Retinal pigment epithelial cell (primary cell): ENCODE measurements at regions not wholly inside any gene's neighbourhood (a gene's known extent, or its start where the extent isn't known, plus 50 kb on each side); places are given as distances from the start of the nearest gene placed in this dataset.

Source experiments
- DNase-seq: peaks from one replicate; pipeline ENCODE4 v3.0.0-alpha.2; 2010; ENCODE audit warnings: low read depth
- H3K4me3 ChIP-seq: 2 replicates; pipeline ENCODE4 v1.5.1; 2011; ENCODE audit warnings: mild to moderate bottlenecking, low read length, control low read depth, moderate library complexity
- TF ChIP-seq, protein P1 (sequence below): conservative IDR thresholded peaks from 2 replicates; pipeline ENCODE4 v1.5.1; 2011; ENCODE audit warnings: low read depth, low read length, control low read depth, inconsistent platforms

DNA sequence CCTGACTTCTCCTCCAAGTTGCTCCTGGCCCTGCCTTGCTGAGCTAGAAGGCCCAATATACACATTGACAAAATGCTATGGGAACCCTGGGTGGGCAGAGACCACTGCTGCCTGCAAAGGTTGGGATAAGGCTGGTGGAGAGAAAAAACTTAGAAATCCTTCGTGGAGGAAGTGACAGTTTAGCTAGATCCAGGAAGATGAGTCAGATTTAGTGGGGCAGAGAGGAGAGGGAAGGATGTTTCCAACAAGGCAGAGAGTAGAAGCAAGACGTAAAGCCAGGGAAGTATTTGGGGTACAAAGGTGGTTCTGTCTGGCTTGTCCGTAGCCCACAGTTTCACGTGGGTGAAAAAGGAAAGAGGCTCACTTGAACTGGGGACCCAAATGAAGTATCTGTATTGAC, 69.0 kb upstream of the CLMN start:
- no peak for DNase-seq
- TF ChIP-seq, protein P1, sequence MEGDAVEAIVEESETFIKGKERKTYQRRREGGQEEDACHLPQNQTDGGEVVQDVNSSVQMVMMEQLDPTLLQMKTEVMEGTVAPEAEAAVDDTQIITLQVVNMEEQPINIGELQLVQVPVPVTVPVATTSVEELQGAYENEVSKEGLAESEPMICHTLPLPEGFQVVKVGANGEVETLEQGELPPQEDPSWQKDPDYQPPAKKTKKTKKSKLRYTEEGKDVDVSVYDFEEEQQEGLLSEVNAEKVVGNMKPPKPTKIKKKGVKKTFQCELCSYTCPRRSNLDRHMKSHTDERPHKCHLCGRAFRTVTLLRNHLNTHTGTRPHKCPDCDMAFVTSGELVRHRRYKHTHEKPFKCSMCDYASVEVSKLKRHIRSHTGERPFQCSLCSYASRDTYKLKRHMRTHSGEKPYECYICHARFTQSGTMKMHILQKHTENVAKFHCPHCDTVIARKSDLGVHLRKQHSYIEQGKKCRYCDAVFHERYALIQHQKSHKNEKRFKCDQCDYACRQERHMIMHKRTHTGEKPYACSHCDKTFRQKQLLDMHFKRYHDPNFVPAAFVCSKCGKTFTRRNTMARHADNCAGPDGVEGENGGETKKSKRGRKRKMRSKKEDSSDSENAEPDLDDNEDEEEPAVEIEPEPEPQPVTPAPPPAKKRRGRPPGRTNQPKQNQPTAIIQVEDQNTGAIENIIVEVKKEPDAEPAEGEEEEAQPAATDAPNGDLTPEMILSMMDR: no peak

DNA sequence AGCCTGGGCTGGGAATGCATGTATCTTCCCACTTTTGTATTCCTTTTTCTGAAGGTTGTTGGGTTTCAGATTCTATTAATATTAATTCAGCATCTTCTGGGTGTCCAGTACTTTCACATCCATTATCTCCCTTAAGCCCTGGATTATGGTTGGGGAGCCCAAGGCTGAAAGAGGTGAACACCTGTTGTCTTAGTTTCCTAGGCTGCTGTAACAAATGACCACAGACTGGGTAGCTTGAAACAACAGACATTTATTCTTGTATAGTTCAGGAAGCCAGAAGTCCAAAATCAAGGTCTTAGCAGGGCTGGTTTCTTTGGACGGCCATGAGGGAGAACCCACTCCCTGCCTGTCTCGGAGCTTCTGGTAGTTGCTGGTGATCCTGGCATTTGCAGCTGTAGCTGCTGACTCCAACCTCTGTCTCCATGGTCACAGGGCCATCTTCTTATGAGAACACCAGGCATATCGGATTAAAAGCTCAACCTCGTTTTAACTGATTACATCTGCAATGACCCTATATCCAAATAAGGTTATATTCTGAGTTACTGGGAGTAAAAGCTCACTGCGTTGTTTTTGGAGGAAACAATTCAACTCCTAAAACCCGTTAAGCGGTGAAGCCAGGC, 68.2 kb upstream of the CLMN start:
- no peak overlapping the region for H3K4me3 ChIP-seq
- TF ChIP-seq, protein P1: no peak

More for the DNA sequence above, 69.0 kb upstream of the CLMN start:
- no peak overlapping the region for H3K4me3 ChIP-seq

DNA sequence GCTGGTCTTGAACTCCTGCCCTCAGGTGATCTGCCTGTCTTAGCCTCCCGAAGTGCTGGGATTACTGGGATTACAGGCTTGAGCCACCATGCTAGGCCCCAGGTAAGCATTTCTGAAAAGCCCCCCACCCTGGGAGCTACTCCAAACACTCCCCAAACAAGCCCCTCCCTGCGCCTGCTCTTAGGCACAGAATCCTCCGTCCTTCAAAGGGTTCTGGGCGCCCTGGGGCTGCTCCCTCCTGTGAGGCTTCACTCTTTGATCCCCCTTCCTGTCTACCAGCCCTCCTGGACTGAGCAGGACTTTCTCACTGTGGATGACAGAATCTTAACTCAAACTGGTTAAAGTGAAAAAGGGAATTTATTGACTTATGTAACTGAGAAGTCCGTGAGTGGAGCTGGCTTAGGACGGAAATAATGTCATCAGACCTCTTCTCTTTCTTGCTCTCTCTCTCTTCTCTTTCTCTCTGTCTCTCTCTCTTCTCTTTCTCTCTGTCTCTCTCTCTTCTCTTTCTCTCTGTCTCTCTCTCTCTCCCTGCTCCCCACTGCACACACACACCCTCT, 66.9 kb upstream of the CLMN start:
- TF ChIP-seq, protein P1: no peak
- H3K4me3 ChIP-seq: no peak overlapping the region
- DNase-seq: no peak

More for the DNA sequence above, 68.2 kb upstream of the CLMN start:
- DNase-seq: no peak

DNA sequence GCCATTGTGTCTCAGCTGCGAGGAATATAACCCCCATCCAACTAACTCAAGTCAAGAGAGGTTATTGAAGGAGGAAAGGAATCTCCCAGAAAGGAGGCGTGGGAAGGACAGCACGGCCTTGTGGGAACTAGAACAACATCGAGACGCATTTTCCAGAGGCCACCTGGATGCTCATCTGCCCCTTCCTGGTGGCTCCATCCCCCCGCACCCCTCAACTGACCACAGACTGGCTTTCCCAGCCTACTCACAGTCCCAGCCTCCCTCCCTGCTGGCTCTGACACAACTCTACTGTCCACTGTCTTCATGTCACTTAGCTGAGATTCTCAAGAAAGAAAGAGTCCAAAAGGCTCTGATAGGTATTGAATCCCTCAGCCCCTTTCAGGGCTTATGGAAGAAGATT, 66.0 kb upstream of the CLMN start:
- no peak overlapping the region for H3K4me3 ChIP-seq
- TF ChIP-seq, protein P1: no peak
- no peak for DNase-seq

DNA sequence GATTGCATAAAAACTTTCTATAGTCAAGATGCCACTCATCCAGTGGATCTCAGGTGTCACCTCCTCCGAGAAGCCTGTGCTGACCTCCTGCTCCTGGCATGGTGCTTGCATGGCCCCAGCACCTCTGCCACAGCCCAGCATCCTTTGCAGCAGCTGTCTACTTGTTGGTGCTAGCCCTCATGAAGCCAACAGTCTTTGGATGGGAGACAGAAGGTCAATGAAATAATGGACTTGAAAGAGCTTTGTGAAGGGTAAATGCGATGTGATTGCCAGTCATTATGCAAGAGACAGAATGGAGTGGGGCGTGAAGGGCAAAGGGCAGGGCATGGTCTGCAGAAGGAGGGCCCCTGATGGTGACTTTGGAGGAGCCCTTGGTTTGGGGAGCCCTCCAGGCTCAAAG, 63.0 kb upstream of the CLMN start:
- TF ChIP-seq, protein P1: no peak
- no peak overlapping the region for H3K4me3 ChIP-seq
- DNase-seq: no peak

DNA sequence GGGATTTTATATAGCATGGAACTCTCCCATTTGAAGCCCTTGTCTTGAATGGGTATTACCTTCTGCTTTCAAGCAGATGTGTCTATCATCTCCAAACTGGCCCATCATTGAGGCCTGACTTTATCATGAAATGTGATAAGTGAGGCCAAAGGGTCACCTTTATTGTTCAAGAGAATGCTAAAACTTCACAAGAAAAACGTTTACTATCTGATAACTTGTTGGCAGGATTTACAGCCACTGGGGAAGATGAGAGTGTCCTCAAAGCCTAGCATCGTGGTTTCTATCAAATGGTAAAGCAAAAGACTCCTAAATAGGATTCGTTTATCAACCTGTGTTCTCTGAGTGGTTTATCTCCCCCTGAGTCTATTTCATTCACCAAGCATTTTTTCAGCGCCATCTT, 62.0 kb upstream of the CLMN start:
- H3K4me3 ChIP-seq: no peak overlapping the region
- TF ChIP-seq, protein P1: no peak
- DNase-seq: no peak

DNA sequence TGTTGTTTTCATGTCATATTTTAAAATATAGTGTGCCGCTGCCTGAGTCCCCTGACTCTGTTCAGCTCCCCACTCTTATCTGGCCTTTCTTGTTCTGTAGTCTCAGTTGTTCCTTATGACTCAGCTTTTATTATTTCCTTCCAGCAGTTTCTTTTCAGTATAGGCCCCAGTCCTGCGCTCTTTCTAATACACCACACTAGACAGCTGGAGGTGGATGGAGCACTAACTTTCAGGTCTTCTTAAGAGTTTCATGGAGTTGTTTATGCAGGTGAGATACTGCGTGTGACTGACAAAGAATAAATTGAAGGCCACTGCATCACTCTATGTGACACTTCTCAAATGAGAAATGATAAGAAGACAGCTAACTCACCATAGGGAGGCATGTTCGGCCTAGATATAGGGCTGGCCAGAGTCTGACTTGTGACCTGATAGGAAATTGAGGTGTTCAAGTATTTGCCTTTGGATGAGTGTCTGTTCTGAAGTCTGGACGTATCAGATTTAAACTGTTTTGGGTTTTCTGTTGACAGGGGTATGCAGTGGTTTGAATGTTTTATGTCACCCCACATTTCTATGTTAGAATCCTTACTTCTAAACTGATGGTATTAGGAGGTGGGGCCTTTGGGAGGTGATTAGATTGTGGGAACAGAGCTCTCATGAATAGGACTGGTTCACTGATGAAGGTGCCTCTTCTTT, 60.8 kb upstream of the CLMN start:
- no peak overlapping the region for H3K4me3 ChIP-seq
- no peak for DNase-seq
- TF ChIP-seq, protein P1: no peak
